ENCODE measurements at regions not wholly inside any gene's neighbourhood (a gene's known extent, or its start where the extent isn't known, plus 50 kb on each side); places are given as distances from the start of the nearest gene placed in this dataset.

GRCh38 chr3:163916596-163917560 lies 1161.4 kb downstream of the SI start:
- DNase-seq (ENCODE audit: low read depth in 1 of 2, low spot score in 2 of 2), result no peak

GRCh38 chr3:163915280-163915679 lies 1163.0 kb downstream of the SI start:
- Histone ChIP-seq H3K36me3 (no peaks in the 10 kb centered on the region), H3K9me3 (replicated peaks) (no peaks in the 10 kb centered on the region), H3K27ac (no peak overlapping the region), H3K4me3 (no peak overlapping the region), H3K4me1 (replicated peaks) (no peaks in the 10 kb centered on the region), H3K27me3 (replicated peaks) (no peaks in the 10 kb centered on the region)
- no peak for DNase-seq (ENCODE audit: low read depth in 1 of 2, low spot score in 2 of 2)

More at GRCh38 chr3:163916596-163917560, 1161.4 kb downstream of the SI start:
- no peaks in the 10 kb centered on the region for H3K27me3 ChIP-seq (replicated peaks)
- no peak overlapping the region for H3K4me3 ChIP-seq
- no peaks in the 10 kb centered on the region for H3K36me3 ChIP-seq
- no peaks in the 10 kb centered on the region for H3K9me3 ChIP-seq (replicated peaks)
- no peak overlapping the region for H3K27ac ChIP-seq
- H3K4me1 ChIP-seq (replicated peaks), result no peaks in the 10 kb centered on the region

DNA sequence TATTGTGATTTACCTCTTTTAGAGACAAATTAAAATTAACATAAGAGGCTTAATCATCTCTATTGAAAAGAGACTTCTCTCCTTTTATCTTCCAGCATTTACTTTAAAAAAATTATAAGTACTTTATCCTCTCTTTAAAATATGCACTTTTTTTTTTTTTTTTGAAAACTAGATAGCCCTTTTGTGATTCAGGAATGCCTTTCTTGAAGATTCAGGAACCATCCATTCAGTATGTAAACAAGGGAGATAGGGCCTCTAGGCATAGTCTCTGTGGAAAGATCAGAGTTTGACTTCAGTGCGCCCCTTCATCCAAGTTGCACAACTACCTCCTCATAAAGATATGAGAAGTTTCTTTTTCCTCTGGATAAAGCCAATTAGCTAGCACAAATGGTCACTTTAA lies 1163.7 kb downstream of the SI start:
- Histone ChIP-seq H3K36me3 (no peaks in the 10 kb centered on the region), H3K9me3 (replicated peaks) (no peaks in the 10 kb centered on the region)

DNA sequence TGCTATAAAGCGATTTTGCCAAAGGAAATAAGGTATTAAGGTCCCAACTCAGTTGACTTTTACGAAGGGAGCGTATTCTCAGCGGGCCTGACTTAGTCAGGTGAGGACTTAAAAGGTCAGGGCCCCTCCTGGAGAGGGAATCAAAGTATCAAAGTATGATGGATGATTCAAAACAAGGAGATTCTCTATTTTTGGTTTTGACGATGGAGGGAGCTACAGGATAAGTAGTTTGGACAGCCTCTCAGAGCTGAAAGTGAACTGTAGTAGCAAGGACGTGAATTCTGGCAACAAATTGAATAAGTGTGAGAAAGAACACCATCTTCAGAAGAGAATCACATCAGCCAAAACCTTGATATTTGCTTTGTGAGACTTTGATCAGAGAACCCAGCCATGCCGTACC lies 1186.5 kb downstream of the SI start:
- DNase-seq (ENCODE audit: low read depth in 1 of 2, low spot score in 2 of 2), result no peak
- H3K9me3 ChIP-seq (replicated peaks), result no peaks in the 10 kb centered on the region
- no peaks in the 10 kb centered on the region for H3K36me3 ChIP-seq
- H3K27ac ChIP-seq, result no peak overlapping the region
- no peak overlapping the region for H3K4me3 ChIP-seq
- H3K4me1 ChIP-seq (replicated peaks), result no peaks in the 10 kb centered on the region
- no peaks in the 10 kb centered on the region for H3K27me3 ChIP-seq (replicated peaks)

More for the DNA sequence above, 1163.7 kb downstream of the SI start:
- DNase-seq (ENCODE audit: low read depth in 1 of 2, low spot score in 2 of 2), result no peak
- Histone ChIP-seq H3K27ac (no peak overlapping the region), H3K27me3 (replicated peaks) (no peaks in the 10 kb centered on the region), H3K4me3 (no peak overlapping the region), H3K4me1 (replicated peaks) (no peaks in the 10 kb centered on the region)

GRCh38 chr3:163890661-163891060 lies 1187.6 kb downstream of the SI start:
- DNase-seq (ENCODE audit: low read depth in 1 of 2, low spot score in 2 of 2), result no peak
- no peaks in the 10 kb centered on the region for H3K36me3 ChIP-seq
- no peaks in the 10 kb centered on the region for H3K4me1 ChIP-seq (replicated peaks)
- H3K27ac ChIP-seq, result no peak overlapping the region
- no peaks in the 10 kb centered on the region for H3K9me3 ChIP-seq (replicated peaks)
- no peaks in the 10 kb centered on the region for H3K27me3 ChIP-seq (replicated peaks)
- H3K4me3 ChIP-seq, result no peak overlapping the region

DNA sequence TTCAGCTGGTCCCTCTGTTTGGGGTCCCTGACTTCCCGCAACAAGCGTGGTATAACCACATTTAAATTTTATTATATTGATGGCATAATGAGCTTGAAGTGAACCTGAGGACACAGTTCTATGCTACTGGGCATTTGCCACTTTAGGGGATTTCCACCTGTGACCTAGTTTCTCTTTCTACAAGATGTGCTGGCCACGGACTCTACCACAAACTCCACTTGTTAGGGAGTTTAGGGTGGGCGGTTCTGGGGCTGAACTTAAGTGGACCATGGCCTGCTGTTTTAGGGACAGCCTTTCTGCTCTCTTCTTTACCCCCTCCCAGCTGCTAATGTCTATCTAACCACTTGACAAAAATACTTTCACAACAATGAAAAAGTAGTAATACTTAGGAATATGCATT lies 1199.1 kb downstream of the SI start:
- no peaks in the 10 kb centered on the region for H3K27me3 ChIP-seq (replicated peaks)
- no peak overlapping the region for H3K27ac ChIP-seq
- H3K4me1 ChIP-seq (replicated peaks), result no peaks in the 10 kb centered on the region
- no peaks in the 10 kb centered on the region for H3K36me3 ChIP-seq
- H3K4me3 ChIP-seq, result no peak overlapping the region
- no peaks in the 10 kb centered on the region for H3K9me3 ChIP-seq (replicated peaks)
- no peak for DNase-seq (ENCODE audit: low read depth in 1 of 2, low spot score in 2 of 2)

DNA sequence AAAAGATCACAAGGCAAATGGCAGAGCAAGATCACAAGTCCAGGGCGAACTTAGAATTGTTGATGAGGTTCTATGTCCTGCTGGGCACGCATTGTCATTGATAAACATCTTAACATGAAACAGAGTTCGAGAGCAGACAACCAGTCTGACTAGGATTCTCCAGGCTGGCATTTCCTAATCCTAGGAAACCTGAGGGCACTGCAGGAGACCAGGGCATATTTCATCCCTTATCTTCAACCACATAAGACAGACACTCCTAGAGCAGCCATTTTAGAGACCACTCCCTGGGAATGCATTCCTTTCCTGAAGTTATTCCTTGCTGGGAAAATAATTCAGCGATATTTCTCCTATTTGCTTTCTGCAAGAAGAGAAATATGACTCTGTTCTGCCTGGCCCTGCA lies 1199.9 kb downstream of the SI start:
- Histone ChIP-seq H3K36me3 (no peaks in the 10 kb centered on the region), H3K27me3 (replicated peaks) (no peaks in the 10 kb centered on the region), H3K4me3 (no peak overlapping the region), H3K4me1 (replicated peaks) (no peaks in the 10 kb centered on the region), H3K9me3 (replicated peaks) (no peaks in the 10 kb centered on the region), H3K27ac (no peak overlapping the region)
- DNase-seq (ENCODE audit: low read depth in 1 of 2, low spot score in 2 of 2), result no peak

- H3K4me1 ChIP-seq (replicated peaks), result no peaks in the 10 kb centered on the region
- H3K9me3 ChIP-seq (replicated peaks), result no peaks in the 10 kb centered on the region
- H3K4me3 ChIP-seq, result no peak overlapping the region
- DNase-seq (ENCODE audit: low read depth in 1 of 2, low spot score in 2 of 2), result no peak
- no peaks in the 10 kb centered on the region for H3K36me3 ChIP-seq
- no peaks in the 10 kb centered on the region for H3K27me3 ChIP-seq (replicated peaks)
- H3K27ac ChIP-seq, result no peak overlapping the region
Observed at GRCh38 chr3:163877805-163878204, 1200.5 kb downstream of the SI start.

DNA sequence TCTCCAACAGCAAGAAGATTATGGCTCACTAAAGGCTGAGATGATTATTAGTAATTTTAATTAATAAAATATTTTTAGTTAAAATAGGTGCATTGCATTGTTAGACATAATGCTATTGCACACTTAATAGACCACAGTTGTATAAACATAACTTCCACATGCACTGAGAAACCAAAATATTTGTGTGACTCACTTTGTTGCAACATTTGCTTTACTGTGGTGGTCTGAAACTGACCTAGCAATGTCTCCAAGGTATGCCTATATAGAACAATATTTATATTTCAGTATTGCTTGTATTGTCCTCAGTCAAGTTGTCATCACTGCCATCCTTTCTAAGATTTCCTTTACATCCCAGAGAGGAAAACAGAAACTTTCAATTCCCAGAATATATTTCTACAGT lies 1215.2 kb downstream of the SI start:
- Histone ChIP-seq H3K9me3 (replicated peaks) (no peaks in the 10 kb centered on the region), H3K27ac (no peak overlapping the region), H3K4me3 (no peak overlapping the region), H3K4me1 (replicated peaks) (no peaks in the 10 kb centered on the region), H3K36me3 (no peaks in the 10 kb centered on the region), H3K27me3 (replicated peaks) (no peaks in the 10 kb centered on the region)
- no peak for DNase-seq (ENCODE audit: low read depth in 1 of 2, low spot score in 2 of 2)

GRCh38 chr3:163852233-163852632 lies 1226.1 kb downstream of the SI start:
- no peaks in the 10 kb centered on the region for H3K4me1 ChIP-seq (replicated peaks)
- 0 out of 2 replicates have a peak, but pooled peaks cover 3% of the 10 kb centered on the region for H3K9me3 ChIP-seq (replicated peaks)
- no peaks in the 10 kb centered on the region for H3K27me3 ChIP-seq (replicated peaks)
- H3K36me3 ChIP-seq, result no peaks in the 10 kb centered on the region
- no peak overlapping the region for H3K27ac ChIP-seq
- no peak for DNase-seq (ENCODE audit: low read depth in 1 of 2, low spot score in 2 of 2)
- no peak overlapping the region for H3K4me3 ChIP-seq

DNA sequence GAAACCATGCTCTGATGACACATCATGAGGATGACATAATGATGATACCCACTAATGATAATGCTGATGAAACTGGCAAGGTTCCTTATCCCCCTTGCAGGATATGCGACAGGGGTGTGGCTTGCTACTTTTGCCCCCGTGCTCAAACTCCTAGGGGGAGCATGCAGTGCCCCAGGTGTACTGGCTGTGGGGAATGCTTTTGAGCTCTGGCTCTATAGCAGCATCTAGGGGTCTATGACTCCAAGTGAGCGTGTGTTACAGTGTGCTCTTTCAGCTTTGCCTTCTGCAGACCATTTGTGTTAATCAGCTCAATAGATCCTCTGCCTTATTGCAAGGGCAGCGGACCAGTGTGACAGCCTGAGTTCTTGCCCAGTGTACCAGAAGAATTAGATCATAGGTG lies 1239.5 kb downstream of the SI start:
- Histone ChIP-seq H3K27ac (no peak overlapping the region), H3K36me3 (no peaks in the 10 kb centered on the region), H3K27me3 (replicated peaks) (no peaks in the 10 kb centered on the region), H3K4me3 (no peak overlapping the region), H3K4me1 (replicated peaks) (no peaks in the 10 kb centered on the region), H3K9me3 (replicated peaks) (no peaks in the 10 kb centered on the region; the same call in 1 of the 2 replicates)
- no peak for DNase-seq (ENCODE audit: low read depth in 1 of 2, low spot score in 2 of 2)

DNA sequence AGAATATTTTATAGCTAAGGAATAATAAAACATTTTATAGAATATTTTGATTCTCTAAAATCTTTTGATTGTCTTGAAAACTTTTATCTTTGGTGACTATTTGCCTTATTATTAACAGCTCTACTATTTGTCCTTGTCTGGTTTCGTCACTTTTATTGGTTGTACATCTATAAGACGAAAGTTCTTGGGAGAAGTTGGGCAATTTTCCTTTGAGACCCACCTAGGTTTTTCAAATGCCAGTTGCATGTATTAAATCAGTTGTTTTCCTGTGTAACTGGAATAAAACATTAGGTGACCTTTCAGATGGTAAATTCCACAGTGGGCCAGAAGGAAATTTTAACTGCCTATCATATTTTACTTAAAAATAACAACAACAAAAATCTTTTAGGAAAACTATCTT lies 1245.7 kb downstream of the SI start:
- Histone ChIP-seq H3K36me3 (no peaks in the 10 kb centered on the region), H3K27me3 (replicated peaks) (no peaks in the 10 kb centered on the region), H3K4me1 (replicated peaks) (no peaks in the 10 kb centered on the region), H3K9me3 (replicated peaks) (no peaks in the 10 kb centered on the region), H3K27ac (no peak overlapping the region), H3K4me3 (no peak overlapping the region)
- DNase-seq (ENCODE audit: low read depth in 1 of 2, low spot score in 2 of 2), result no peak

DNA sequence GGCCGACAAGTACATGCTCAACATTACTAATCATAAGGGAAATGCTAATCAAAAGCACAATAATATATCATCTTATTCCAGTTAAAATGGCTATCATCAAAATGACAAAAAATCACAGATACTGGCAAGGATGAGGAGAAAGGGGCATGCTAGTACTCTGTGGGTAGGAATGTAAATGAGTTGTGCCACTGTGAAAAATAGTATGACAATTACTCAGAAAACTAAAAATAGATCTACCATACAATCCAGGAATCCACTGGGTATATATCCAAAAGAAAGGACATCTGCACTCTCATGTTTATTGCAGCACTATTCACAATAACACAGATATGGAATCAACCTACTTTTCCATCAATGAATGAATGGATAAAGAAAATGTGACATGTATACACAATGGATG lies 1256.5 kb downstream of the SI start:
- no peak for DNase-seq (ENCODE audit: low read depth in 1 of 2, low spot score in 2 of 2)
- Histone ChIP-seq H3K4me3 (no peak overlapping the region), H3K36me3 (no peaks in the 10 kb centered on the region), H3K9me3 (replicated peaks) (no peaks in the 10 kb centered on the region), H3K4me1 (replicated peaks) (no peaks in the 10 kb centered on the region), H3K27ac (no peak overlapping the region), H3K27me3 (replicated peaks) (no peaks in the 10 kb centered on the region)

GRCh38 chr3:163817015-163817414 lies 1261.3 kb downstream of the SI start:
- H3K4me3 ChIP-seq, result no peak overlapping the region
- H3K36me3 ChIP-seq, result no peaks in the 10 kb centered on the region
- no peaks in the 10 kb centered on the region for H3K4me1 ChIP-seq (replicated peaks)
- H3K27me3 ChIP-seq (replicated peaks), result no peaks in the 10 kb centered on the region
- H3K27ac ChIP-seq, result no peak overlapping the region
- H3K9me3 ChIP-seq (replicated peaks), result no peaks in the 10 kb centered on the region
- no peak for DNase-seq (ENCODE audit: low read depth in 1 of 2, low spot score in 2 of 2)

GRCh38 chr3:163813935-163814334 lies 1264.4 kb downstream of the SI start:
- DNase-seq (ENCODE audit: low read depth in 1 of 2, low spot score in 2 of 2), result no peak
- H3K9me3 ChIP-seq (replicated peaks), result no peaks in the 10 kb centered on the region
- no peak overlapping the region for H3K27ac ChIP-seq
- H3K27me3 ChIP-seq (replicated peaks), result no peaks in the 10 kb centered on the region
- no peaks in the 10 kb centered on the region for H3K36me3 ChIP-seq
- no peaks in the 10 kb centered on the region for H3K4me1 ChIP-seq (replicated peaks)
- no peak overlapping the region for H3K4me3 ChIP-seq
